Mesenchymal stem cell (in vitro differentiated cells and primary cell): ENCODE measurements at regions not wholly inside any gene's neighbourhood (a gene's known extent, or its start where the extent isn't known, plus 50 kb on each side); places are given as distances from the start of the nearest gene placed in this dataset.

Experiments
- DNase-seq: peaks from one replicate; pipeline ENCODE4 v3.0.0-alpha.2; 2013
- H2AFZ ChIP-seq: one replicate; pipeline ENCODE4 v1.6.1; 2013; ENCODE audit warnings: low read depth, mild to moderate bottlenecking, control low read depth, inconsistent platforms, low read length, moderate library complexity
- H2AK5ac ChIP-seq: 2 replicates; pipeline ENCODE4 v1.6.1; 2013; ENCODE audit warnings: low read length, moderate library complexity, mild to moderate bottlenecking, inconsistent platforms; ENCODE audit not compliant: severe bottlenecking
- H2BK120ac ChIP-seq: one replicate; pipeline ENCODE4 v1.6.1; 2013; ENCODE audit warnings: low read depth, mild to moderate bottlenecking, inconsistent platforms, low read length, moderate library complexity
- H2BK12ac ChIP-seq, 2 experiments: one replicate each; pipeline ENCODE4 v1.6.1; 2013; ENCODE audit warnings: inconsistent platforms in 2 of 2, low read length in 2 of 2, mild to moderate bottlenecking in 2 of 2, moderate library complexity in 2 of 2, control low read depth in 1 of 2
- H2BK15ac ChIP-seq: one replicate; pipeline ENCODE4 v1.6.1; 2013; ENCODE audit warnings: mild to moderate bottlenecking, low read depth, inconsistent platforms; ENCODE audit not compliant: poor library complexity, severe bottlenecking
- H2BK5ac ChIP-seq: 2 replicates; pipeline ENCODE4 v1.6.1; 2013; ENCODE audit warnings: low read depth, mild to moderate bottlenecking, low read length, control low read depth, inconsistent platforms; ENCODE audit not compliant: poor library complexity, severe bottlenecking
- H3K14ac ChIP-seq, 2 experiments: one replicate each; pipeline ENCODE4 v1.6.1; 2013; ENCODE audit warnings: inconsistent platforms in 2 of 2, low read length in 2 of 2, control low read depth in 1 of 2, mild to moderate bottlenecking in 1 of 2, moderate library complexity in 1 of 2
- H3K18ac ChIP-seq, 2 experiments: one replicate each; pipeline ENCODE4 v1.6.1; 2013; ENCODE audit warnings: inconsistent platforms in 2 of 2, low read length in 2 of 2, control low read depth in 1 of 2, low read depth in 1 of 2, mild to moderate bottlenecking in 1 of 2
- H3K23ac ChIP-seq, 2 experiments: one replicate each; pipeline ENCODE4 v1.6.1; 2013; ENCODE audit warnings: inconsistent platforms in 2 of 2, low read length in 2 of 2, mild to moderate bottlenecking in 2 of 2, moderate library complexity in 2 of 2, control low read depth in 1 of 2
- H3K27ac ChIP-seq: 2 replicates; pipeline ENCODE4 v1.5.1; 2013; ENCODE audit warnings: mild to moderate bottlenecking, moderate library complexity, low read length, control low read depth, inconsistent platforms; ENCODE audit not compliant: poor library complexity, severe bottlenecking
- H3K27me3 ChIP-seq, 2 experiments: 2 replicates each; pipeline versions ENCODE4 v1.6.1 to v1.7.0; 2013; ENCODE audit warnings: low read length in 2 of 2, mild to moderate bottlenecking in 2 of 2, moderate library complexity in 2 of 2, control low read depth in 1 of 2, inconsistent platforms in 1 of 2; ENCODE audit not compliant: control insufficient read depth in 1 of 2, insufficient read depth in 1 of 2
- H3K36me3 ChIP-seq, 2 experiments: 2 replicates each; pipeline versions ENCODE4 v1.6.1 to v1.7.0; 2013; ENCODE audit warnings: low read length in 2 of 2, control low read depth in 1 of 2, inconsistent platforms in 1 of 2, low read depth in 1 of 2, mild to moderate bottlenecking in 1 of 2; ENCODE audit not compliant: insufficient read depth in 2 of 2, control insufficient read depth in 1 of 2
- H3K4ac ChIP-seq, 2 experiments: one replicate each; pipeline ENCODE4 v1.6.1; 2013; ENCODE audit warnings: inconsistent platforms in 2 of 2, low read length in 2 of 2, mild to moderate bottlenecking in 2 of 2, moderate library complexity in 2 of 2, control low read depth in 1 of 2, low read depth in 1 of 2
- H3K4me1 ChIP-seq: 2 replicates; pipeline ENCODE4 v1.6.1; 2013; ENCODE audit warnings: low read depth, low read length, control low read depth; ENCODE audit not compliant: control insufficient read depth, insufficient read depth
- H3K4me2 ChIP-seq: 2 replicates; pipeline ENCODE4 v1.6.1; 2013; ENCODE audit warnings: low read length, mild to moderate bottlenecking, inconsistent platforms; ENCODE audit not compliant: poor library complexity, severe bottlenecking
- H3K4me3 ChIP-seq, 2 experiments: 2 replicates each; pipeline versions ENCODE4 v1.5.1 to v1.7.0; 2013; ENCODE audit warnings: low read length in 2 of 2, mild to moderate bottlenecking in 2 of 2, control low read depth in 1 of 2, low read depth in 1 of 2; ENCODE audit not compliant: insufficient read depth in 1 of 2
- H3K79me1 ChIP-seq: replicated peaks from 2 replicates; pipeline ENCODE4 v1.6.1; 2013; ENCODE audit warnings: mild to moderate bottlenecking, control low read depth, low read length, inconsistent platforms; ENCODE audit not compliant: poor library complexity, severe bottlenecking
- H3K9ac ChIP-seq: 2 replicates; pipeline ENCODE4 v1.7.0; 2013; ENCODE audit warnings: mild to moderate bottlenecking, low read length, moderate library complexity
- H3K9me3 ChIP-seq: 2 replicates; pipeline ENCODE4 v1.7.0; 2013; ENCODE audit warnings: mild to moderate bottlenecking, low read length; ENCODE audit not compliant: control insufficient read depth
- H4K8ac ChIP-seq: one replicate; pipeline ENCODE4 v1.6.1; 2013; ENCODE audit warnings: inconsistent platforms, mild to moderate bottlenecking, low read length, moderate library complexity
- H4K91ac ChIP-seq: one replicate; pipeline ENCODE4 v1.6.1; 2013; ENCODE audit warnings: mild to moderate bottlenecking, low read length, inconsistent platforms
- WGBS: methylation state at CpG from one replicate; pipeline ENCODE4 v1.1.7; 2013; ENCODE audit warnings: mixed read lengths; 5-methylcytosine and 5-hydroxymethylcytosine counted together

DNA sequence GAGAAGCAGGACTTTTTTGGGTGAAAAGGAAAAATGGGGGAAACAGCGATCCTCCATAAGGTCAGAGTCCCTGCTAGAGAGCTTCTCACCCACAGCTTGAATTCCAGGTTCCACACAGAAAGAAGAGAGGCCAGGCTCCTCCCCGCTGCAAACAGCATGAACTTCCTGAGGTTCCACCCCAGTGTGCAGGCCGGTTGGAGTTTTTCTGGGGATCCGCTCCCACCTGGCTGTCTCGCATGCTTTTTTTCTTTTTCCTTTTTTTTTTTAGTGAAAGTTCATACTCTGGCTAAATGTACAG, 595.1 kb upstream of the ZP4 start:
- H3K4me3 ChIP-seq = peak overlapping the region; percentile 68 to 75
- H2AK5ac ChIP-seq = peak overlapping the region; percentile 100
- H2AFZ ChIP-seq = no peak overlapping the region
- peak overlapping the region; percentile 98 for H3K27ac ChIP-seq
- DNase-seq = no peak
- H3K27me3 ChIP-seq = no peaks in the 10 kb centered on the region
- H2BK12ac ChIP-seq = no peak overlapping the region
- H3K9ac ChIP-seq = peak overlapping the region; percentile 82
- peak overlapping the region; percentile 87 for H2BK5ac ChIP-seq
- no peak overlapping the region for H3K23ac ChIP-seq
- WGBS = 72% methylated on average over 5 of the region's 5 CpGs
- peaks cover 0 to 8% of the 10 kb centered on the region in 2 experiments for H3K36me3 ChIP-seq
- no peak overlapping the region for H3K14ac ChIP-seq
- H3K18ac ChIP-seq = no peak overlapping the region
- peaks cover 2% of the 10 kb centered on the region for H3K79me1 ChIP-seq
- H4K8ac ChIP-seq = peak overlapping the region; percentile 7
- peak overlapping the region; percentile 65 for H3K4me2 ChIP-seq
- peaks cover 2% of the 10 kb centered on the region for H3K9me3 ChIP-seq
- H2BK120ac ChIP-seq = no peak overlapping the region
- H3K4me1 ChIP-seq = peaks cover 4% of the 10 kb centered on the region
- no peak overlapping the region for H2BK15ac ChIP-seq
- peak overlapping the region in 1 of 2 experiments; percentile 15 for H3K4ac ChIP-seq
- no peak overlapping the region for H4K91ac ChIP-seq

DNA sequence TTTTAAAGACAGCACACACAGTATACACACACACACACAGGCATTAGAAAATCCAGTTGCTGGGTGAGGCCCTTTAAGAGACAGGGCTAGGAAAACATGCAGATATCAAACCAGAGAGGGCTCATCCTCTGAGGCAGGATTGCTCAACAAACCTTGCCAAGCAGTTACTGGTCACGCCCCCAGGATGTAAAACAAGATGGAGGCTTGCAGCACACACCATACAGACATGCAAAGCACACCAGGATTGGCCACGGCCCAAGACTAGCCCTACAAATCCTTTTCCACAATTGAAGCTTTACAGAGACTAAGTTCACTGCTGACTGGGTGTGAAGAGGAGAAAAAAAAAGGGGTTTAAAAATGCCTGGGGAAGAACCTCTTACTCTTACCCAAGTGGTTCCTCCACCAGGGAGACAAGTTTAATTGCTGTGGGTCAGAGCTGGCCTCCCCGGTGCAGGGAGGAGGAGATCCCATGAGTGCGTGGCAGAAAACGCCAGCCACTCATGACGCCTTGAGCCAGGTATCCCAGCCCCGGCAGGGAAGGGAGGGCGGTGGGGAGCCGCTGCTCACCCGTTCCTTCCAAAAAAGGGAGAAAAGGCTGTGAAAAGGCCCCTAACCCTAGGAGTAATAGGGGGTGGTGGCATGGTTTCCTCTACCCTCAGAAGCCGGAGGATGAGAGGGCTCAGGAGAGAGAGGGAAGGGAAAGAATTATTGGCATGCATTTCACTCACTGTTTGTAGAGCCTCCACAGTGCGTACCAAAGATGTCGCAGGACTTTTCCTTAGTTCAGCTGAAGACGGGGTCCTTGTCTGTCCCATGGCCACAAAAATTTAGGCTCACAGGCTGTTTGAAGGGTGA, 594.6 kb upstream of the ZP4 start:
- H4K91ac ChIP-seq = no peak overlapping the region
- peak overlapping the region in 1 of 2 experiments; percentile 15 for H3K4ac ChIP-seq
- H3K9ac ChIP-seq = peak overlapping the region; percentile 82
- H2BK5ac ChIP-seq = peak overlapping the region; percentile 87
- H2AFZ ChIP-seq = no peak overlapping the region
- H3K27ac ChIP-seq = peak overlapping the region; percentile 98
- DNase-seq = peak; percentile 34
- no peaks in the 10 kb centered on the region for H3K27me3 ChIP-seq
- H3K36me3 ChIP-seq = peaks cover 0 to 8% of the 10 kb centered on the region in 2 experiments
- H2BK120ac ChIP-seq = no peak overlapping the region
- peak overlapping the region in 1 of 2 experiments; percentile 73 for H2BK12ac ChIP-seq
- peak overlapping the region; percentile 7 for H4K8ac ChIP-seq
- H3K14ac ChIP-seq = no peak overlapping the region
- peaks cover 2% of the 10 kb centered on the region for H3K9me3 ChIP-seq
- peak overlapping the region; percentile 100 for H2AK5ac ChIP-seq
- peak overlapping the region; percentile 68 to 75 for H3K4me3 ChIP-seq
- H3K4me2 ChIP-seq = peak overlapping the region; percentile 65
- H3K4me1 ChIP-seq = peaks cover 4% of the 10 kb centered on the region
- no peak overlapping the region for H2BK15ac ChIP-seq
- 91% methylated on average over 13 of the region's 14 CpGs for WGBS
- H3K23ac ChIP-seq = no peak overlapping the region
- H3K18ac ChIP-seq = peak overlapping the region in 1 of 2 experiments; percentile 78
- H3K79me1 ChIP-seq = peaks cover 2% of the 10 kb centered on the region

DNA sequence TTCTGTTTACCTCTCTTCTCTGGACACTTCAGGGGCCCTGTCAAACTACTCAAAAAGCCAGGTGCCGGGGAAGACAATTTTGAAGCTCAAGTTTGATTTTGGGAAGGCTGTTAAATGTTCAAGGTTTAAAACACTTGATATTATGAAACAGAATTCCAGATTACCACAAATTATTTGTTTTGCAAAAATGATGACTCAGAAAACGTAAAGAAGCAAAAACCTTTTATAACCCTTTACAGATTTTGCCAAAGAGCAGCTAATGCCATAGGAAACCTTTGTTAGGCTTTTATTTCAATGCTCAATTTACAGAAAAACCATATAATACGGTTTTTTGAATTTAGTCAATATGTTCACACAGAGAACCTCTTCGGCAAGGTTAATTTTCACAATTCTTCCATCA, 593.4 kb upstream of the ZP4 start:
- Histone ChIP-seq H3K4me1 (peaks cover 5% of the 10 kb centered on the region), H3K4me2 (peak overlapping the region; percentile 43), H3K9ac (peak overlapping the region; percentile 82), H3K27ac (peak overlapping the region; percentile 62), H3K27me3 (no peaks in the 10 kb centered on the region), H4K8ac (no peak overlapping the region), H2AK5ac (no peak overlapping the region), H2BK120ac (no peak overlapping the region), H3K23ac (no peak overlapping the region), H3K18ac (no peak overlapping the region), H2AFZ (no peak overlapping the region), H4K91ac (no peak overlapping the region), H3K36me3 (peaks cover 0 to 9% of the 10 kb centered on the region in 2 experiments), H2BK5ac (no peak overlapping the region), H3K4me3 (peak overlapping the region in 1 of 2 experiments; percentile 68), H3K14ac (no peak overlapping the region), H2BK15ac (no peak overlapping the region), H3K79me1 (peaks cover 2% of the 10 kb centered on the region), H3K9me3 (peaks cover 2% of the 10 kb centered on the region), H2BK12ac (no peak overlapping the region), H3K4ac (no peak overlapping the region)
- DNase-seq = no peak
- WGBS = 80% methylated on average over 3 of the region's 4 CpGs

DNA sequence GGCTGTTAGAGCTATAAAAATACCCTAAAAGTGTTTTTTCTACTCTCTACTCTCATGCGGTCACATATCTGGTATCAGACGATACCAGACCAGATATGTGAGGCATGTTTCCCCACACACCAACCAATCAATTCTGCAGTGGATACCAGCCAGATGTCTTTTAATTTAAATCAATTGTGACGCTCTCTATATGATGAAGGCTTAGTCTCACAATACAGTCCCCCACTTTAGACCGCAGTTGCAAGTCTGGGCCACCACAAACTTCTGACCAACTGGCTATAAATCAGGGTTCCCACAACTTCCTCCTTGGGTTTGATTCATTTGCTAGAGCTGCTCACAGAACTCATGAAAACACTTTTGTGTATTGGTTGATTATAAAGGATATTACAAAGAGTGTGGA, 586.1 kb upstream of the ZP4 start:
- H3K4ac ChIP-seq = no peak overlapping the region
- H3K27ac ChIP-seq = no peak overlapping the region
- no peak overlapping the region for H3K4me2 ChIP-seq
- H2BK15ac ChIP-seq = no peak overlapping the region
- peaks cover 9% of the 10 kb centered on the region for H3K4me1 ChIP-seq
- H3K36me3 ChIP-seq = peaks cover 0 to 25% of the 10 kb centered on the region in 2 experiments
- H3K27me3 ChIP-seq = no peaks in the 10 kb centered on the region
- H3K23ac ChIP-seq = no peak overlapping the region
- H3K9me3 ChIP-seq = peaks cover 2% of the 10 kb centered on the region
- no peak overlapping the region for H3K14ac ChIP-seq
- H4K91ac ChIP-seq = no peak overlapping the region
- no peak overlapping the region for H4K8ac ChIP-seq
- H3K79me1 ChIP-seq = peaks cover 1% of the 10 kb centered on the region
- no peak overlapping the region for H2BK120ac ChIP-seq
- H3K4me3 ChIP-seq = no peak overlapping the region
- H3K9ac ChIP-seq = no peak overlapping the region
- H2AFZ ChIP-seq = no peak overlapping the region
- no peak for DNase-seq
- H2BK5ac ChIP-seq = no peak overlapping the region
- no peak overlapping the region for H2BK12ac ChIP-seq
- 96% methylated on average over 4 of the region's 4 CpGs for WGBS
- H2AK5ac ChIP-seq = no peak overlapping the region
- no peak overlapping the region for H3K18ac ChIP-seq
